GM13977 (cell line): ENCODE measurements at regions not wholly inside any gene's neighbourhood (a gene's known extent, or its start where the extent isn't known, plus 50 kb on each side); places are given as distances from the start of the nearest gene placed in this dataset.

Source experiments
- DNase-seq: peaks from one replicate; pipeline ENCODE4 v3.0.0; 2012; ENCODE audit warnings: low spot score
- CTCF ChIP-seq: IDR thresholded peaks from 2 replicates; pipeline ENCODE4 v1.5.1; 2012; ENCODE audit warnings: mild to moderate bottlenecking, control low read depth; ENCODE audit not compliant: insufficient read depth; ENCODE audit errors: extremely low read depth, missing control alignments
- in situ Hi-C: fragments of 300-500 bp; cut with MboI; formaldehyde crosslinking; loops from one replicate; pipeline ENCODE4 v1.12.0; 2022; ENCODE audit warnings: low sequenced_read_pairs, low pct_unique_long_range_greater_than_20kb, mixed read lengths, inconsistent platforms; ENCODE audit not compliant: unreplicated experiment

DNA sequence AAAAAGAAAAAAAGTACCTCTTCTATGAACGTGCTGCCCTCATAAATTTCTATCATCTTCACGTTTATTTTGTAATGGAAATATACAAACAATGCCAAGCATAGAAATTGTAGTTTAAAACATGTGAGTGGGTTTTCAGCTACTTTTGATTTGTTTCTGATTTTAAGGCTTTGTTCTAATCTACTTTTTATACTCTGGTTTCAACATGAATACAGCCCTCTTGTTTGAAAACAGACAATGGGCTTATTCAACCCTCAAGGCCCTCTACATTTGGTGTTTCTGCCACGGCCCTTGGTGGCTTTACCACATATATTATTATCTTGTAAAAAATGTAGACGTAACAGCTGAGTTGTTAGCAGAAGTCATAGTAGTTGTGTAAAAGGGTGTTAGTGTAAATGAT is 153.9 kb downstream of the SOX4 start:
- in situ Hi-C loops, result no loop called here

GRCh38 chr6:21748343-21749056 is 154.9 kb downstream of the SOX4 start:
- no peak for DNase-seq
- TF ChIP-seq CTCF, result no peak
- in situ Hi-C loops, result no loop called here

More for the DNA sequence above, 153.9 kb downstream of the SOX4 start:
- TF ChIP-seq CTCF, result no peak
- DNase-seq, result no peak

DNA sequence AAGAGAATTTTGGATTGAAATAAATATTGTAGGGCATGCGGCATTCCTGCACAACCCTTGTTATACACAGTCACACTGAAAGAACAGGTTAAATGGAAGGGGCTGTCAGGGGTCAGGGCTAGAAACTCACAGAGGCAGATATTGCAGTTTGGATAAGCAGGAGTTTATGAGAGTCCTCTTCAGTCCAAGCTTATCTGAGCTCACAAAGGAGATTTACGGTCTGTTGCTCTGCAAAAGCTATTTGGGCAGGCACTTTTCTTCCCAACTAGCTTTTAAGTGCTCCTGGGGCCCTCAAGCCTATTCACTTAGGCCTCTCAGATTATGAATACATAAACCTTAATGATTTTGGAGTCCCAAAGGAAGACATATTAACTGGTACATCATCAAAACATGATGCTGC is 156.2 kb downstream of the SOX4 start:
- in situ Hi-C loops, result no loop called here
- no peak for TF ChIP-seq CTCF
- no peak for DNase-seq

DNA sequence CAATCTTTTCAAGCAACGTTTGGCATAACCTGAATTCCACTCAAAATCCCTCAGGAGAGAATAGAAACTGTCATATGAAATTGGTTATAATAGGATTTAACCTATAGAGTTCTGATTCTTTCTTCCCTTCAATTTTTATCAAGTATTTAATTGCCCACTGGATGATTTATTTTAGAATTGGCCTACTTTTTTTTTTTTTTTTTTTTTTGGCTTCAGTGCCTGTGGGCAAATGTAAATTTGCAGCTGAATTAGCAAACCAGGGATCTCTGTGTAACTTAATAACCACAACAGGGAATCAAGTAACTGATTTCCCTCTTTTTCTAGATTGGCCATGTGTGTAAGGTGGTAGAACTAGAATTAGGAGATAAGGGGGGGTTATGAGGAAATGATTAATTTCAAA is 157.0 kb downstream of the SOX4 start:
- DNase-seq, result no peak
- in situ Hi-C loops, result no loop called here
- no peak for TF ChIP-seq CTCF

GRCh38 chr6:21751608-21752007 is 158.1 kb downstream of the SOX4 start:
- TF ChIP-seq CTCF, result no peak
- DNase-seq, result no peak
- in situ Hi-C loops, result no loop called here

GRCh38 chr6:21752054-21752811 is 158.7 kb downstream of the SOX4 start:
- in situ Hi-C loops, result no loop called here
- TF ChIP-seq CTCF, result no peak
- no peak for DNase-seq
